H9 (cell line): ENCODE measurements at regions not wholly inside any gene's neighbourhood (a gene's known extent, or its start where the extent isn't known, plus 50 kb on each side); places are given as distances from the start of the nearest gene placed in this dataset.

Source experiments
- DNase-seq: peaks from one replicate; pipeline ENCODE4 v3.0.0-alpha.2; 2017
- H2AFZ ChIP-seq: one replicate; pipeline ENCODE4 v1.6.1; 2013; ENCODE audit warnings: mild to moderate bottlenecking, low read length, control low read depth, moderate library complexity
- H2AK5ac ChIP-seq: 2 replicates; pipeline ENCODE4 v1.6.1; 2013; ENCODE audit warnings: low read length, control low read depth, mixed read lengths; ENCODE audit not compliant: insufficient read length
- H2BK120ac ChIP-seq: one replicate; pipeline ENCODE4 v1.6.1; 2013; ENCODE audit warnings: low read depth, mild to moderate bottlenecking, low read length, control low read depth, inconsistent platforms; ENCODE audit not compliant: poor library complexity, severe bottlenecking
- H2BK12ac ChIP-seq: 2 replicates; pipeline ENCODE4 v1.6.1; 2013; ENCODE audit warnings: low read length, control low read depth, mixed read lengths, low read depth; ENCODE audit not compliant: insufficient read length
- H2BK15ac ChIP-seq: 2 replicates; pipeline ENCODE4 v1.6.1; 2013; ENCODE audit warnings: low read depth, low read length, control low read depth
- H2BK20ac ChIP-seq: one replicate; pipeline ENCODE4 v1.6.1; 2013; ENCODE audit warnings: low read depth, mild to moderate bottlenecking, low read length, control low read depth, inconsistent platforms; ENCODE audit not compliant: poor library complexity, severe bottlenecking
- H2BK5ac ChIP-seq: 2 replicates; pipeline ENCODE4 v1.6.1; 2013; ENCODE audit warnings: low read length, control low read depth, mixed read lengths; ENCODE audit not compliant: insufficient read length
- H3K14ac ChIP-seq: 2 replicates; pipeline ENCODE4 v1.6.1; 2013; ENCODE audit warnings: low read length, control low read depth; ENCODE audit not compliant: insufficient read depth
- H3K18ac ChIP-seq: 2 replicates; pipeline ENCODE4 v1.6.1; 2013; ENCODE audit warnings: low read depth, mild to moderate bottlenecking, mixed read lengths, low read length, control low read depth; ENCODE audit not compliant: insufficient read length
- H3K23ac ChIP-seq: 2 replicates; pipeline ENCODE4 v1.6.1; 2013; ENCODE audit warnings: low read length, control low read depth, mixed read lengths, low read depth; ENCODE audit not compliant: insufficient read length
- H3K23me2 ChIP-seq: 2 replicates; pipeline ENCODE4 v1.6.1; 2013; ENCODE audit warnings: low read depth, mild to moderate bottlenecking, mixed read lengths, low read length, control low read depth; ENCODE audit not compliant: insufficient read length, poor library complexity, severe bottlenecking
- H3K27ac ChIP-seq: 2 replicates; pipeline ENCODE4 v1.5.1; 2013; ENCODE audit warnings: low read length, control low read depth, mixed read lengths, low read depth; ENCODE audit not compliant: insufficient read length
- H3K27me3 ChIP-seq: 2 replicates; pipeline ENCODE4 v1.6.1; 2013; ENCODE audit warnings: low read length, control low read depth, inconsistent platforms; ENCODE audit not compliant: insufficient read depth
- H3K4ac ChIP-seq: 2 replicates; pipeline ENCODE4 v1.6.1; 2013; ENCODE audit warnings: low read depth, mild to moderate bottlenecking, control low read depth, inconsistent platforms, low read length, moderate library complexity
- H3K4me1 ChIP-seq: 2 replicates; pipeline ENCODE4 v1.6.1; 2013; ENCODE audit warnings: low read length, control low read depth, inconsistent platforms; ENCODE audit not compliant: insufficient read depth
- H3K4me2 ChIP-seq: 2 replicates; pipeline ENCODE4 v1.6.1; 2013; ENCODE audit warnings: low read length, control low read depth, mixed read lengths; ENCODE audit not compliant: insufficient read length, insufficient read depth
- H3K56ac ChIP-seq: 2 replicates; pipeline ENCODE4 v1.6.1; 2013; ENCODE audit warnings: low read depth, mild to moderate bottlenecking, mixed read lengths, low read length, control low read depth; ENCODE audit not compliant: insufficient read length
- H3K79me1 ChIP-seq: 2 replicates; pipeline ENCODE4 v1.6.1; 2013; ENCODE audit warnings: low read depth, mild to moderate bottlenecking, moderate library complexity, low read length, control low read depth, inconsistent platforms; ENCODE audit not compliant: insufficient read depth, poor library complexity, severe bottlenecking
- H3K79me2 ChIP-seq: 2 replicates; pipeline ENCODE4 v1.6.1; 2013; ENCODE audit warnings: low read length, control low read depth, inconsistent platforms; ENCODE audit not compliant: insufficient read depth
- H3K9ac ChIP-seq: 2 replicates; pipeline ENCODE4 v1.6.1; 2013; ENCODE audit warnings: low read length, control low read depth, mixed read lengths; ENCODE audit not compliant: insufficient read length; ENCODE audit errors: extremely low read depth
- H3K9me3 ChIP-seq: one replicate; pipeline ENCODE4 v1.6.1; 2013; ENCODE audit warnings: low read depth, low read length, inconsistent platforms; ENCODE audit not compliant: control insufficient read depth
- H3T11ph ChIP-seq: one replicate; pipeline ENCODE4 v1.6.1; 2013; ENCODE audit warnings: mild to moderate bottlenecking, low read length, control low read depth, inconsistent platforms
- H4K20me1 ChIP-seq: one replicate; pipeline ENCODE4 v1.6.1; 2013; ENCODE audit not compliant: control insufficient read depth, insufficient read length, insufficient read depth
- H4K5ac ChIP-seq: 2 replicates; pipeline ENCODE4 v1.6.1; 2013; ENCODE audit warnings: low read depth, mild to moderate bottlenecking, mixed read lengths, low read length, control low read depth; ENCODE audit not compliant: insufficient read length
- H4K8ac ChIP-seq: replicated peaks from 2 replicates; pipeline ENCODE4 v1.6.1; 2013; ENCODE audit warnings: low read length, control low read depth, mixed read lengths, low read depth; ENCODE audit not compliant: insufficient read length
- H4K91ac ChIP-seq: 2 replicates; pipeline ENCODE4 v1.6.1; 2013; ENCODE audit warnings: low read depth, mild to moderate bottlenecking, moderate library complexity, mixed read lengths, low read length, control low read depth; ENCODE audit not compliant: insufficient read length
- H3K27ac Mint-ChIP-seq, 3 experiments: 2 replicates in 2 of 3; 3 replicates in 1 of 3; pipeline ENCODE4 v1.8.0; 2020 to 2021; ENCODE audit warnings: mixed read lengths in 3 of 3, mild to moderate bottlenecking in 1 of 3, moderate library complexity in 1 of 3
- H3K27me3 Mint-ChIP-seq: 2 replicates; pipeline ENCODE4 v1.8.0; 2021; ENCODE audit warnings: low read depth, mild to moderate bottlenecking, moderate library complexity, mixed read lengths
- H3K36me3 Mint-ChIP-seq, 3 experiments: 2 replicates in 2 of 3; 3 replicates in 1 of 3; pipeline ENCODE4 v1.8.0; 2020 to 2021; ENCODE audit warnings: low read depth in 3 of 3, mixed read lengths in 3 of 3; ENCODE audit not compliant: insufficient read depth in 1 of 3
- H3K4me1 Mint-ChIP-seq, 2 experiments: 2 replicates each; pipeline ENCODE4 v1.8.0; 2020; ENCODE audit warnings: mixed read lengths in 2 of 2
- H3K4me3 Mint-ChIP-seq, 2 experiments: 2 replicates in 1 of 2; 3 replicates in 1 of 2; pipeline ENCODE4 v1.8.0; 2020 to 2021; ENCODE audit warnings: mild to moderate bottlenecking in 2 of 2, mixed read lengths in 2 of 2, moderate library complexity in 1 of 2
- H3K9me3 Mint-ChIP-seq, 2 experiments: 2 replicates in 1 of 2; 3 replicates in 1 of 2; pipeline ENCODE4 v1.8.0; 2020; ENCODE audit warnings: mild to moderate bottlenecking in 2 of 2, mixed read lengths in 2 of 2, moderate library complexity in 1 of 2
- CTCF ChIP-seq: fragments of 200-600 bp; sonication (generic); conservative IDR thresholded peaks from 3 replicates; pipeline ENCODE4 v1.8.0; 2021; ENCODE audit warnings: antibody characterized with exemption, mild to moderate bottlenecking

DNA sequence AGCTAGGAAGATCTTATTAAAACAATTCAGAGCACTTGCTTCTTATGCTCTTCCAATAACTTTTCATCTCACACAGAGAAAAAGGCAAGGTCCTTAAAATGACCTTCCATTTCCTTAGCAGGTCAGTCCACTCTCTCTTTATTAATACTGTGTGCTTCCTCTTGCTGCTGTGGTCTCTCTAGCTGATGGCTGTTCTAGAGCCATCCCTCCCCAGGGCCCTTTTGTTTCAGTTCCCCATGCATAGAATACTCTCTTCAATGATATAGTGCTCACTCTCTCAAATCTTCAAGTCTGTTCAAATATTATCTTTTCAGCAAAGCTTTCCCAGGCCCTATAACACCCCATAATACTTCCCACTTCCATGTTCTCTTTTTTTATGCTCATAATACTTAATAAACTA is 469.3 kb downstream of the METTL4 start:
- Histone ChIP-seq H3K4me2 (no peak overlapping the region), H2AFZ (no peak overlapping the region), H2BK5ac (no peak overlapping the region), H2BK12ac (no peak overlapping the region), H3K4me1 (no peaks in the 10 kb centered on the region), H4K8ac (no peak overlapping the region), H3K14ac (no peak overlapping the region), H3K18ac (no peak overlapping the region), H3T11ph (no peak overlapping the region), H2BK15ac (no peak overlapping the region), H4K20me1 (no peaks in the 10 kb centered on the region), H3K27me3 (no peaks in the 10 kb centered on the region), H3K4ac (no peak overlapping the region), H2BK20ac (no peak overlapping the region), H3K79me1 (no peaks in the 10 kb centered on the region), H2AK5ac (no peak overlapping the region), H4K91ac (no peak overlapping the region), H3K23ac (no peak overlapping the region), H3K79me2 (no peaks in the 10 kb centered on the region), H3K56ac (no peak overlapping the region), H4K5ac (no peak overlapping the region), H3K9me3 (no peaks in the 10 kb centered on the region), H2BK120ac (no peak overlapping the region), H3K9ac (no peak overlapping the region), H3K23me2 (no peaks in the 10 kb centered on the region), H3K27ac (no peak overlapping the region)
- no peak overlapping the region; a peak in 1 of 7 replicates for H3K27ac Mint-ChIP-seq
- H3K4me3 Mint-ChIP-seq, result no peak overlapping the region
- peaks cover 0 to 6% of the 10 kb centered on the region in 2 experiments; a peak in 2 of 4 replicates for H3K4me1 Mint-ChIP-seq
- H3K9me3 Mint-ChIP-seq, result peaks cover 2 to 3% of the 10 kb centered on the region in 2 experiments; a peak in 2 of 5 replicates
- TF ChIP-seq CTCF, result no peak
- H3K36me3 Mint-ChIP-seq, result no peaks in the 10 kb centered on the region; a peak in 3 of 7 replicates
- no peaks in the 10 kb centered on the region for H3K27me3 Mint-ChIP-seq
- DNase-seq, result no peak
